A673 (cell line): ENCODE measurements at regions not wholly inside any gene's neighbourhood (a gene's known extent, or its start where the extent isn't known, plus 50 kb on each side); places are given as distances from the start of the nearest gene placed in this dataset.

ENCODE experiments used
- BruUV-seq: library from RNA; stranded (reverse); fragments of 400-500 nt; replicated peaks from 2 replicates; lab custom pipeline; 2021; lab: Mats Ljungman, UMichigan
- CTCF ChIA-PET: fragments of 300-600 bp; sonication (Branson Sonifier 250); formaldehyde crosslinking; loops from one replicate; lab custom pipeline; 2022; ENCODE audit warnings: antibody characterized with exemption; lab: Charles Lee
- POLR2A ChIA-PET: fragments of 300-600 bp; sonication (Branson Sonifier 250); formaldehyde crosslinking; loops from one replicate; lab custom pipeline; 2022; ENCODE audit warnings: antibody characterized with exemption; ENCODE audit not compliant: low non-redundant PET; lab: Charles Lee
- DNase-seq: peaks from one replicate; pipeline ENCODE4 v3.0.0-alpha.2; 2015; ENCODE audit warnings: low spot score
- H3K27ac ChIP-seq: fragments of 200-600 bp; sonication (generic); 2 replicates; pipeline ENCODE4 v1.5.1; 2016; ENCODE audit warnings: mixed run types, low read depth, mild to moderate bottlenecking, mixed read lengths, antibody characterized with exemption, low read length; ENCODE audit not compliant: poor library complexity, severe bottlenecking
- H3K27me3 ChIP-seq: fragments of 200-600 bp; sonication (generic); replicated peaks from 2 replicates; pipeline ENCODE4 v1.6.1; 2017; ENCODE audit warnings: mixed run types, low read depth, mild to moderate bottlenecking, mixed read lengths, antibody characterized with exemption, low read length; ENCODE audit not compliant: insufficient read depth, poor library complexity
- H3K36me3 ChIP-seq: fragments of 200-600 bp; sonication (generic); 2 replicates; pipeline ENCODE4 v1.6.1; 2016; ENCODE audit warnings: mixed run types, mild to moderate bottlenecking, mixed read lengths, antibody characterized with exemption, low read length; ENCODE audit not compliant: insufficient read depth, poor library complexity, severe bottlenecking
- H3K4me1 ChIP-seq: fragments of 200-600 bp; sonication (generic); 2 replicates; pipeline ENCODE4 v1.6.1; 2017; ENCODE audit warnings: mixed run types, mild to moderate bottlenecking, mixed read lengths, antibody characterized with exemption, low read length; ENCODE audit not compliant: insufficient read depth, poor library complexity, severe bottlenecking
- H3K4me3 ChIP-seq: fragments of 200-600 bp; sonication (generic); 2 replicates; pipeline ENCODE4 v1.5.1; 2016; ENCODE audit warnings: low read depth, mixed run types, mild to moderate bottlenecking, mixed read lengths, low read length; ENCODE audit not compliant: poor library complexity, severe bottlenecking
- H3K9me3 ChIP-seq: fragments of 200-600 bp; sonication (generic); 2 replicates; pipeline ENCODE4 v1.6.1; 2016; ENCODE audit warnings: mixed run types, low read depth, mild to moderate bottlenecking, mixed read lengths, antibody characterized with exemption, low read length; ENCODE audit not compliant: poor library complexity, severe bottlenecking
- EZH2 ChIP-seq: fragments of 200-600 bp; sonication (generic); IDR thresholded peaks from 2 replicates; pipeline ENCODE4 v1.6.1; 2017; ENCODE audit warnings: borderline replicate concordance, low read depth, mild to moderate bottlenecking, mixed read lengths, antibody characterized with exemption, low read length; ENCODE audit not compliant: poor library complexity, severe bottlenecking
- intact Hi-C: fragments of 100-400 bp; cut with micrococcal nuclease; formaldehyde crosslinking; loops from one replicate; pipeline ENCODE4 v1.10.0; 2022; ENCODE audit not compliant: unreplicated experiment
- TF ChIP-seq, protein P1 (sequence below): fragments of 300-800, 200-600 bp; sonication (generic); conservative IDR thresholded peaks from 2 replicates; pipeline ENCODE4 v1.5.1; 2017; ENCODE audit warnings: low read depth, mild to moderate bottlenecking, antibody characterized with exemption, low read length, moderate library complexity, mixed read lengths

DNA sequence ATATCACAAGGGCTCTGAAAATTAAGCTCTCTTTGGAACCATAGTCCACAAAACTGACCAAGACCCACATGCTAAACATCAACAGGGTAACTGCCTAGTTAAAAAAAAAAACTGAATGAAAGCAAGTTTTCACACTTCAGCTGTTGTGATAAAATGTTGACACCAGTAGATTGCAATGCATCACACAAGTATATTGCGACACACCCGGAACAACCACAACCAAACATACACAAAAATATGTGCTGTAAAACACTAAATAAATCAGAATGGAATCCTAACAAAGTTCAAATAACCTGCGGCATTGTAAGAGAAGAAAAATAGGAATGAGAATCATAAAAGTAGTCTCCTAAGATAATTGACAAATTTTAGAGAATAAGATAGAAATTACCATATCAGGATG, 710.3 kb downstream of the AACS start:
- POLR2A ChIA-PET, result no interaction called here
- Histone ChIP-seq H3K27ac (no peak overlapping the region), H3K36me3 (no peaks in the 10 kb centered on the region), H3K9me3 (no peaks in the 10 kb centered on the region), H3K27me3 (no peaks in the 10 kb centered on the region), H3K4me1 (no peaks in the 10 kb centered on the region), H3K4me3 (no peak overlapping the region)
- CTCF ChIA-PET, result no interaction called here
- DNase-seq, result no peak
- TF ChIP-seq EZH2, result no peak
- TF ChIP-seq, protein P1, sequence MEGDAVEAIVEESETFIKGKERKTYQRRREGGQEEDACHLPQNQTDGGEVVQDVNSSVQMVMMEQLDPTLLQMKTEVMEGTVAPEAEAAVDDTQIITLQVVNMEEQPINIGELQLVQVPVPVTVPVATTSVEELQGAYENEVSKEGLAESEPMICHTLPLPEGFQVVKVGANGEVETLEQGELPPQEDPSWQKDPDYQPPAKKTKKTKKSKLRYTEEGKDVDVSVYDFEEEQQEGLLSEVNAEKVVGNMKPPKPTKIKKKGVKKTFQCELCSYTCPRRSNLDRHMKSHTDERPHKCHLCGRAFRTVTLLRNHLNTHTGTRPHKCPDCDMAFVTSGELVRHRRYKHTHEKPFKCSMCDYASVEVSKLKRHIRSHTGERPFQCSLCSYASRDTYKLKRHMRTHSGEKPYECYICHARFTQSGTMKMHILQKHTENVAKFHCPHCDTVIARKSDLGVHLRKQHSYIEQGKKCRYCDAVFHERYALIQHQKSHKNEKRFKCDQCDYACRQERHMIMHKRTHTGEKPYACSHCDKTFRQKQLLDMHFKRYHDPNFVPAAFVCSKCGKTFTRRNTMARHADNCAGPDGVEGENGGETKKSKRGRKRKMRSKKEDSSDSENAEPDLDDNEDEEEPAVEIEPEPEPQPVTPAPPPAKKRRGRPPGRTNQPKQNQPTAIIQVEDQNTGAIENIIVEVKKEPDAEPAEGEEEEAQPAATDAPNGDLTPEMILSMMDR, result no peak
- BruUV-seq, result no TSS peak
- intact Hi-C loops, result loop anchor here (10.0 kb wide), 2 partner anchors 431 to 591 kb away; partner anchors contain the start of gene TMEM132B

DNA sequence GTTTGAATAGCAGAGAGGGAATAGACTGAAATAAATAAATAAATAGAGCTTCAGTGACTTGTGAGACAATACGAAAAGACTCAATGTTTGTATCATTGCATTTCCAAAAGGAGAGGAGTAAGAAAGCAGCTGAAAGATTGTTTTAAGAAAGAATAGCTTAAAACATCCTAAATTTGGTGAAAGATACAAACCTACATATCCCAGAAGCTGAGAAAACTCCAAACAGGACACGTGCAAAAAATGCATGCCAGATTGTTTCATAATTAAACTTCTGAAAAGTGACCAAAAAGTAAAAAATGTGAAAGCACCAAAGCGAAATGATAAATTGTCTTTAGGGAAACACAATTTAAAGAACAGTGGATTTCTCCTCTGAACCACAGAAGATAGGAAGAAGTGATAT, 711.0 kb downstream of the AACS start:
- DNase-seq, result no peak
- H3K36me3 ChIP-seq, result no peaks in the 10 kb centered on the region
- TF ChIP-seq EZH2, result no peak
- TF ChIP-seq, protein P1, result no peak
- CTCF ChIA-PET, result no interaction called here
- no peaks in the 10 kb centered on the region for H3K4me1 ChIP-seq
- no peak overlapping the region for H3K4me3 ChIP-seq
- intact Hi-C loops, result loop anchor here (10.0 kb wide), 2 partner anchors 431 to 591 kb away; partner anchors contain the start of gene TMEM132B
- POLR2A ChIA-PET, result no interaction called here
- no TSS peak for BruUV-seq
- no peaks in the 10 kb centered on the region for H3K27me3 ChIP-seq
- H3K27ac ChIP-seq, result no peak overlapping the region
- H3K9me3 ChIP-seq, result no peaks in the 10 kb centered on the region

DNA sequence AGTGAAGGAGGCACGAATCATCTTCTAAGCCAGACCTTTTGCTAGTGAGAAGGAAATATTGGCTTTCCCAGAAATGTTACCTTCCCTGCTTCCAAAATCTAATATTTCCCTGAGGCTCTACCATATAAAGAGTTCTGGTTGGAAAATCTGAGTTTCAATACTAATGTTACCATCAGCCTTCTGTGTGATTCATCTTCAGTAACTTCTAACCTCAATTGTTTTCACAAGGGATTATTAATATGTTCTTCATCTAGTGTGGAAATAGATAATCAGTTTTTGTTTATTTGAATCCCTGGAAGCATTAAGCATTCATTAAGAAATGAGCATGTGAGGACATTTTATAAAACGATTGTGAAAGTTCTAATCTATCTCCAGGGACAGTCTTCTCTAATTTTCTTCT, 720.9 kb downstream of the AACS start:
- Histone ChIP-seq H3K36me3 (no peaks in the 10 kb centered on the region), H3K4me3 (no peak overlapping the region), H3K4me1 (no peaks in the 10 kb centered on the region), H3K27ac (no peak overlapping the region), H3K9me3 (peaks cover 5% of the 10 kb centered on the region), H3K27me3 (peaks cover 3% of the 10 kb centered on the region)
- CTCF ChIA-PET, result no interaction called here
- POLR2A ChIA-PET, result no interaction called here
- no TSS peak for BruUV-seq
- intact Hi-C loops, result no loop called here
- TF ChIP-seq, protein P1, result no peak
- no peak for TF ChIP-seq EZH2
- no peak for DNase-seq
